Calu3 (cell line): ENCODE measurements at regions not wholly inside any gene's neighbourhood (a gene's known extent, or its start where the extent isn't known, plus 50 kb on each side); places are given as distances from the start of the nearest gene placed in this dataset.

Experiments
- BruUV-seq: library from RNA; stranded (reverse); fragments of 400-500 nt; replicated peaks from 2 replicates; lab custom pipeline; 2021; lab: Mats Ljungman, UMichigan
- CTCF ChIA-PET: fragments of 300-600 bp; sonication (Branson Sonifier 250); formaldehyde crosslinking; loops from one replicate; lab custom pipeline; 2022; ENCODE audit warnings: antibody characterized with exemption; lab: Charles Lee
- DNase-seq: peaks from one replicate; pipeline ENCODE4 v3.0.0; 2022
- H3K27ac Mint-ChIP-seq: one replicate; pipeline ENCODE4 v1.8.0; 2022; ENCODE audit warnings: mixed read lengths; ENCODE audit not compliant: unreplicated experiment
- H3K27me3 Mint-ChIP-seq: one replicate; pipeline ENCODE4 v1.8.0; 2022; ENCODE audit warnings: mixed read lengths; ENCODE audit not compliant: unreplicated experiment
- H3K36me3 Mint-ChIP-seq: one replicate; pipeline ENCODE4 v1.8.0; 2022; ENCODE audit warnings: mild to moderate bottlenecking, moderate library complexity, mixed read lengths; ENCODE audit not compliant: insufficient read depth, unreplicated experiment
- H3K4me1 Mint-ChIP-seq: one replicate; pipeline ENCODE4 v1.8.0; 2022; ENCODE audit warnings: mild to moderate bottlenecking, low read depth, mixed read lengths; ENCODE audit not compliant: unreplicated experiment
- H3K4me3 Mint-ChIP-seq: one replicate; pipeline ENCODE4 v1.8.0; 2022; ENCODE audit warnings: mild to moderate bottlenecking, low read depth, moderate library complexity, mixed read lengths; ENCODE audit not compliant: unreplicated experiment
- H3K9me3 Mint-ChIP-seq: one replicate; pipeline ENCODE4 v1.8.0; 2022; ENCODE audit warnings: low read depth, mixed read lengths; ENCODE audit not compliant: unreplicated experiment
- intact Hi-C: fragments of 100-400 bp; cut with micrococcal nuclease; formaldehyde crosslinking; loops from one replicate; pipeline ENCODE4 v1.10.0; 2022; ENCODE audit not compliant: unreplicated experiment
- TF ChIP-seq, protein P1 (sequence below): fragments of 200-600 bp; IDR thresholded peaks from one replicate; pipeline ENCODE4 v1.8.0; 2022; ENCODE audit warnings: antibody characterized with exemption; ENCODE audit not compliant: unreplicated experiment

DNA sequence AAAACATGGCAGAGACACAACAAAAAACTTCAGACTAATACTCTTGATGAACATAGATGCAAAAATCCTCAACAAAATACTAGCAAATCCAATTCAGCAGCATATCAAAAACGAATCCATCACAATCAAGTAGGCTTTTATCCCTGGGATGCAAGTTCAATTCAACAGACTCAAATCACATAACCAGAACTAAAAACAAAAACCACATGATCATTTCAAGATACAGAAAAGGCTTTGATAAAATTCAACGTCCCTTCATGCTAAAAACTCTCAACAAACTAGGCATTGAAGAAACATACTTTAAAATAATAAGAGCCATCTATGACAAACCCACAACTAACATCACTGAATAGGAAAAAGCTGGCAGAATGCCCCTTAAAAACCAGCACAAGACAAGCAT lies 93.6 kb downstream of the TUSC1 start:
- BruUV-seq: no TSS peak
- H3K27ac Mint-ChIP-seq: no peak overlapping the region
- intact Hi-C loops: no loop called here
- no peaks in the 10 kb centered on the region for H3K4me1 Mint-ChIP-seq
- no peaks in the 10 kb centered on the region for H3K27me3 Mint-ChIP-seq
- CTCF ChIA-PET: no interaction called here
- no peak overlapping the region for H3K4me3 Mint-ChIP-seq
- no peaks in the 10 kb centered on the region for H3K9me3 Mint-ChIP-seq
- H3K36me3 Mint-ChIP-seq: no peaks in the 10 kb centered on the region
- no peak for DNase-seq
- TF ChIP-seq, protein P1, sequence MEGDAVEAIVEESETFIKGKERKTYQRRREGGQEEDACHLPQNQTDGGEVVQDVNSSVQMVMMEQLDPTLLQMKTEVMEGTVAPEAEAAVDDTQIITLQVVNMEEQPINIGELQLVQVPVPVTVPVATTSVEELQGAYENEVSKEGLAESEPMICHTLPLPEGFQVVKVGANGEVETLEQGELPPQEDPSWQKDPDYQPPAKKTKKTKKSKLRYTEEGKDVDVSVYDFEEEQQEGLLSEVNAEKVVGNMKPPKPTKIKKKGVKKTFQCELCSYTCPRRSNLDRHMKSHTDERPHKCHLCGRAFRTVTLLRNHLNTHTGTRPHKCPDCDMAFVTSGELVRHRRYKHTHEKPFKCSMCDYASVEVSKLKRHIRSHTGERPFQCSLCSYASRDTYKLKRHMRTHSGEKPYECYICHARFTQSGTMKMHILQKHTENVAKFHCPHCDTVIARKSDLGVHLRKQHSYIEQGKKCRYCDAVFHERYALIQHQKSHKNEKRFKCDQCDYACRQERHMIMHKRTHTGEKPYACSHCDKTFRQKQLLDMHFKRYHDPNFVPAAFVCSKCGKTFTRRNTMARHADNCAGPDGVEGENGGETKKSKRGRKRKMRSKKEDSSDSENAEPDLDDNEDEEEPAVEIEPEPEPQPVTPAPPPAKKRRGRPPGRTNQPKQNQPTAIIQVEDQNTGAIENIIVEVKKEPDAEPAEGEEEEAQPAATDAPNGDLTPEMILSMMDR: no peak

DNA sequence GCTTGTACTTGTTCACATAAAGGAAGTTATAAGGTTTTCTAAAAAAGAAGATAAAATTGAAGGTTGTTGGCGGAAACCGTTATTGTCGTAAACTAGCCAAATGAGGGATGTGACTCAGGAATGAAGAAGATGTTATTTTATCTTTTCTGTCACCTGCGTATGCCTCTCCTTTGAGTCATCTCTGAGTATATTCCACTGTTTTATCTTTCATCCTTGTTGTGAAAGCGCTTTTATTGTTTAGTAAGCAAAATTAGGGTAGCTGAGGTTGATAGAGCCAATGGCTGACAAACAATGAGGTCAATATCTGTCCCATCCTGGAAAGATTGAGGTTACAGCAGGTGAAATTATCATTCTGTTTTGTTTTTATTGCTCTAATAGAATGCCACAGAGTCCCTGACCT lies 105.0 kb downstream of the TUSC1 start:
- Mint-ChIP-seq H3K4me3 (no peak overlapping the region), H3K27ac (no peak overlapping the region), H3K4me1 (no peaks in the 10 kb centered on the region), H3K27me3 (no peaks in the 10 kb centered on the region), H3K9me3 (peaks cover 2% of the 10 kb centered on the region), H3K36me3 (no peaks in the 10 kb centered on the region)
- no TSS peak for BruUV-seq
- no peak for DNase-seq
- CTCF ChIA-PET: no interaction called here
- TF ChIP-seq, protein P1: no peak
- intact Hi-C loops: no loop called here

DNA sequence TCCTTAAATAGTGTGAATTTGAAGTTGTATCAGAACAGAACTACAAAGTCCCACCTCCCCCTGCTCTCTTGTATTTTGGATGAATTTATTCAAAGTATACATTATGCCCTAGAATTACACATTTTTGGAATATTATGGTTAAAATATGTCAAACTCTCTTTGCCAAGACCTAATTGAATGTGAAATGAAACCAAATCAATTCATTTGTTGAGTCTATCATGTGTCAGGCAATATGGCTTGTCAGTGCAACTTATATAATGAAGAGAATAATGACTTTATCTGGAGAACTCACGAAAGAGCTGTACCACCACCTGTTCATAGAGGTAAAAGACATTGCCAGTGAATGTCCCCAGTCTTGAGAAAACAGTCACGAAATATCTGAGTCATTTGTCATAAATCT lies 106.8 kb downstream of the TUSC1 start:
- Mint-ChIP-seq H3K4me1 (no peaks in the 10 kb centered on the region), H3K27ac (no peak overlapping the region), H3K9me3 (peaks cover 2% of the 10 kb centered on the region), H3K4me3 (no peak overlapping the region), H3K36me3 (no peaks in the 10 kb centered on the region), H3K27me3 (no peaks in the 10 kb centered on the region)
- CTCF ChIA-PET: no interaction called here
- intact Hi-C loops: no loop called here
- no peak for DNase-seq
- no TSS peak for BruUV-seq
- TF ChIP-seq, protein P1: no peak

DNA sequence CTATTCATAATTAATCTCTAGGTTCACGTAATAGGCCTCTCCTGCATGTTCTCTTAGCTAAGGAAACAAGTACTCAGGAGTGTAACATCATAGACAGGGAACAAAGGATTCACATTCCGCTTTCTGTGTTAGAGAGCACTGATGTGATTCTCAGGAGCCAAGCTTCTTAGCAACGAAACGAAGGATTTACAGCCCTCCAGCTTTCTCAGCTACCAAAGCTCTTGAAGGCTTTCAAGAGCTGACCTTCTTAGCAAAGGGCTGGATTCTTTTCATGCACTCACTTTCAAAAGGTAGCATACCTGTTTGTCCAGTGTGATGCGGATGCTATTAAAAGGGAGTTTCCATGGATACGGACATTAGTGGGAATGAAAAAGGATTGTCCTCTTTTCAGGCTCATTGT lies 107.4 kb downstream of the TUSC1 start:
- TF ChIP-seq, protein P1: no peak
- BruUV-seq: no TSS peak
- H3K9me3 Mint-ChIP-seq: peaks cover 2% of the 10 kb centered on the region

More for the DNA sequence above, 107.4 kb downstream of the TUSC1 start:
- intact Hi-C loops: no loop called here
- Mint-ChIP-seq H3K27me3 (no peaks in the 10 kb centered on the region), H3K36me3 (no peaks in the 10 kb centered on the region), H3K27ac (no peak overlapping the region), H3K4me1 (no peaks in the 10 kb centered on the region), H3K4me3 (no peak overlapping the region)
- CTCF ChIA-PET: no interaction called here
- DNase-seq: no peak
